KMS-11 (cell line): ENCODE measurements at regions not wholly inside any gene's neighbourhood (a gene's known extent, or its start where the extent isn't known, plus 50 kb on each side); places are given as distances from the start of the nearest gene placed in this dataset.

Experiments
- H2AFZ ChIP-seq: fragments of 200-600 bp; sonication (generic); 2 replicates; pipeline ENCODE4 v1.6.1; 2016; ENCODE audit warnings: antibody characterized with exemption, mixed run types, low read depth
- H3K27ac ChIP-seq: fragments of 200-600 bp; sonication (generic); 2 replicates; pipeline ENCODE4 v1.6.1; 2016; ENCODE audit warnings: mild to moderate bottlenecking, mixed run types
- H3K27me3 ChIP-seq: fragments of 200-600 bp; sonication (generic); 2 replicates; pipeline ENCODE4 v1.6.1; 2017; ENCODE audit warnings: mild to moderate bottlenecking, low read depth, mixed run types, moderate library complexity; ENCODE audit not compliant: insufficient read depth
- H3K36me3 ChIP-seq: fragments of 200-600 bp; sonication (generic); 2 replicates; pipeline ENCODE4 v1.6.1; 2017; ENCODE audit warnings: mild to moderate bottlenecking, mixed run types; ENCODE audit not compliant: insufficient read depth
- H3K4me1 ChIP-seq: fragments of 200-600 bp; sonication (generic); 2 replicates; pipeline ENCODE4 v1.6.1; 2016; ENCODE audit warnings: mild to moderate bottlenecking, low read depth, mixed run types; ENCODE audit not compliant: poor library complexity, severe bottlenecking
- H3K4me2 ChIP-seq: fragments of 200-600 bp; sonication (generic); 2 replicates; pipeline ENCODE4 v1.7.0; 2016; ENCODE audit warnings: mild to moderate bottlenecking, mixed run types
- H3K4me3 ChIP-seq: fragments of 200-600 bp; sonication (generic); IDR thresholded peaks from 2 replicates; pipeline ENCODE4 v1.6.1; 2017; ENCODE audit warnings: low read depth, low read length, mixed read lengths; ENCODE audit not compliant: insufficient read depth
- H3K79me2 ChIP-seq: fragments of 200-600 bp; sonication (generic); 2 replicates; pipeline ENCODE4 v1.6.1; 2016; ENCODE audit warnings: low read depth, mixed run types; ENCODE audit not compliant: insufficient read depth
- H3K9ac ChIP-seq: fragments of 200-600 bp; sonication (generic); 2 replicates; pipeline ENCODE4 v1.6.1; 2016; ENCODE audit warnings: mild to moderate bottlenecking, mixed run types
- H4K20me1 ChIP-seq: fragments of 200-600 bp; sonication (generic); 2 replicates; pipeline ENCODE4 v1.6.1; 2016; ENCODE audit warnings: mild to moderate bottlenecking, mixed run types; ENCODE audit not compliant: insufficient read depth
- TF ChIP-seq, protein P1 (sequence below): fragments of 200-600 bp; sonication (generic); conservative IDR thresholded peaks from 2 replicates; pipeline ENCODE4 v1.6.1; 2017; ENCODE audit warnings: low read depth, mild to moderate bottlenecking, antibody characterized with exemption, low read length, moderate library complexity, mixed read lengths

DNA sequence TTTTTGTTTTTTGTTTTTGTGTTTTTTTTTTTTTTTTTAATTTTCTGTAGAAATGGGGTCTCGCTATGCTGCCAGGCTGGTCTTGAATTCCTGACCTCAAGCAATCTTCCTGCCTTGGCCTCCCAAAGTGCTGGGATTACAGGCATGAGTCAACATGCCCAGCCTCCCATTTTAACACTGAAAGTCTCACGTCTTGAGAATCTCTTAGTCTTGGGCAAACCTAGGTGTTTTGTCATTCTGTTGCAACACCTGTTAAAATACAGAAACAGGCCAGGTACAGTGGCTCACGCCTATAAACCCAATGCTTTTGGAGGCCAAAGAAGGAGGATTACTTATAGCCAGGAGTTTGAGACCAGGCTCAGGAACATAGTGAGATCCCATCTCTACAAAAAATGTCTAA lies 599.0 kb downstream of the TLR4 start:
- no peaks in the 10 kb centered on the region for H3K4me1 ChIP-seq
- TF ChIP-seq, protein P1, sequence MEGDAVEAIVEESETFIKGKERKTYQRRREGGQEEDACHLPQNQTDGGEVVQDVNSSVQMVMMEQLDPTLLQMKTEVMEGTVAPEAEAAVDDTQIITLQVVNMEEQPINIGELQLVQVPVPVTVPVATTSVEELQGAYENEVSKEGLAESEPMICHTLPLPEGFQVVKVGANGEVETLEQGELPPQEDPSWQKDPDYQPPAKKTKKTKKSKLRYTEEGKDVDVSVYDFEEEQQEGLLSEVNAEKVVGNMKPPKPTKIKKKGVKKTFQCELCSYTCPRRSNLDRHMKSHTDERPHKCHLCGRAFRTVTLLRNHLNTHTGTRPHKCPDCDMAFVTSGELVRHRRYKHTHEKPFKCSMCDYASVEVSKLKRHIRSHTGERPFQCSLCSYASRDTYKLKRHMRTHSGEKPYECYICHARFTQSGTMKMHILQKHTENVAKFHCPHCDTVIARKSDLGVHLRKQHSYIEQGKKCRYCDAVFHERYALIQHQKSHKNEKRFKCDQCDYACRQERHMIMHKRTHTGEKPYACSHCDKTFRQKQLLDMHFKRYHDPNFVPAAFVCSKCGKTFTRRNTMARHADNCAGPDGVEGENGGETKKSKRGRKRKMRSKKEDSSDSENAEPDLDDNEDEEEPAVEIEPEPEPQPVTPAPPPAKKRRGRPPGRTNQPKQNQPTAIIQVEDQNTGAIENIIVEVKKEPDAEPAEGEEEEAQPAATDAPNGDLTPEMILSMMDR: no peak

DNA sequence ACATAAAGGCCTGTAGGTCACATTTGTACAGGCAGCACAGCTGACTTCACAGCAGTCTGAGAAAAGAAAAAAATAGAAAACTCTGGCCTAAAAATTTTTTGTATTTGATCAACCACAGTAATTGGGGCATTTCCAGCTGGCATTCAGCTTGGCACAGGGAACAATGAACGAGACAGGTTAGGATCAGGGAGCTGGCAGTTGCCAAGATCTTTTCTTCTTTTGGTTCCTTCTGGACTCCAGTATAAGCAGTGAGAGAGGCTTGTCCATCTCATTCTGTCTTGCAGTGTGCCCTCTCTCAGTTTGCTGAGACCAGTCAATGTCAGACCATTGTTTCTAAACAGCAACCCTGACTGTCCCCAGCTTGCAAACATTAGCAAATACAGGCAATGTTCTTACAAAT lies 601.1 kb downstream of the TLR4 start:
- H3K4me2 ChIP-seq: no peak overlapping the region
- TF ChIP-seq, protein P1: no peak
- H3K27me3 ChIP-seq: no peaks in the 10 kb centered on the region
- H3K9ac ChIP-seq: no peak overlapping the region
- H2AFZ ChIP-seq: no peak overlapping the region
- H3K4me1 ChIP-seq: no peaks in the 10 kb centered on the region
- H3K79me2 ChIP-seq: no peaks in the 10 kb centered on the region
- H4K20me1 ChIP-seq: no peaks in the 10 kb centered on the region
- no peaks in the 10 kb centered on the region for H3K36me3 ChIP-seq
- no peak overlapping the region for H3K4me3 ChIP-seq
- no peak overlapping the region for H3K27ac ChIP-seq

More for the DNA sequence above, 599.0 kb downstream of the TLR4 start:
- Histone ChIP-seq H3K36me3 (no peaks in the 10 kb centered on the region), H2AFZ (no peak overlapping the region), H3K27me3 (no peaks in the 10 kb centered on the region), H3K9ac (no peak overlapping the region), H3K79me2 (no peaks in the 10 kb centered on the region), H4K20me1 (no peaks in the 10 kb centered on the region), H3K4me2 (no peak overlapping the region), H3K27ac (no peak overlapping the region), H3K4me3 (no peak overlapping the region)

DNA sequence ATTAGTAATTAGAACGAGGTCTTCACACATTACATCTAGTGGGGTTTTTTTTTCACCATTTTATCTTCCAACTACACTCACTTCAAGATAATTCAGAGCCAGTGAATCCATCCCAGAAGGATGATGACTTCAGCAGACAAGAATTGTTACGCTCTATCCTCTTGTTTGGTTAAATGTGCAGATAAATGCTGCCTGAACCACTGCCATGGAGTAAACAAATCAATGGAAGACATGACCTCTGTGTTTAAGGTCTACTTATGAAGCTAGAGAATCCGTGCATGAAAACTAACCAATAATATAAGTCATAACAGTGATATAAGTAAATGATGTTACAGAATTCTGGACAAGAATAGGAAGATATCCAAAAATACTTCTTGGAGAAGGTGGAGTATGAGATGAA lies 602.6 kb downstream of the TLR4 start:
- H3K27me3 ChIP-seq: no peaks in the 10 kb centered on the region
- no peak overlapping the region for H3K4me2 ChIP-seq
- H3K79me2 ChIP-seq: no peaks in the 10 kb centered on the region
- no peak overlapping the region for H3K4me3 ChIP-seq
- no peak overlapping the region for H3K9ac ChIP-seq
- no peak overlapping the region for H3K27ac ChIP-seq
- H2AFZ ChIP-seq: no peak overlapping the region
- TF ChIP-seq, protein P1: no peak
- no peaks in the 10 kb centered on the region for H3K4me1 ChIP-seq
- H3K36me3 ChIP-seq: no peaks in the 10 kb centered on the region
- H4K20me1 ChIP-seq: no peaks in the 10 kb centered on the region

DNA sequence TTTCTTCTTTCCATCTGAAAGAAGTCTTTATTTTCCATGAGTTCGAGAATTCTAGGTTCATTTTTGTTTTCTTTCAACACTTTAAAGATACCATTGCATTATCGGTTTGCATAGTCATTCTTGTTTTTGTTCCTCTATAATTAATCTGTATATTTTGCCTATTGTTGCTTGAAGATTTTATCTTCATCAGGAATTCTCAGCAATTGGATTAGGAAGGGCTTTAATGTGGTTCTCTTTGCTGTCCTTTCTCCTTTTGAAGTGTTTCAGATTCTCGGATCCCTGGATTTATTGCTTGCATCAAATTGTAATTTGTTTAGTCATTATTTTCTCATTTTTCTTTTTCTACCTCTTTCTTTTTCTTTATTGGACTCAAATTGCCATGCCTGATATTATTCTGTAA lies 609.8 kb downstream of the TLR4 start:
- no peak overlapping the region for H3K27ac ChIP-seq
- H4K20me1 ChIP-seq: no peaks in the 10 kb centered on the region
- no peak overlapping the region for H3K4me3 ChIP-seq
- H3K79me2 ChIP-seq: no peaks in the 10 kb centered on the region
- no peak overlapping the region for H3K9ac ChIP-seq
- H3K4me2 ChIP-seq: no peak overlapping the region
- no peak overlapping the region for H2AFZ ChIP-seq
- no peaks in the 10 kb centered on the region for H3K4me1 ChIP-seq
- no peaks in the 10 kb centered on the region for H3K36me3 ChIP-seq
- TF ChIP-seq, protein P1: no peak
- no peaks in the 10 kb centered on the region for H3K27me3 ChIP-seq
